ENCODE measurements at regions not wholly inside any gene's neighbourhood (a gene's known extent, or its start where the extent isn't known, plus 50 kb on each side); places are given as distances from the start of the nearest gene placed in this dataset.

GRCh38 chr4:177957596-177958360 lies 515.5 kb upstream of the AGA start:
- in situ Hi-C loops (cut with MboI; ENCODE audit: low sequenced_read_pairs in 4 of 4): no loop called here
- ATAC-seq: no peak

GRCh38 chr4:177960566-177960965 lies 518.3 kb upstream of the AGA start:
- H3K36me3 ChIP-seq: no peaks in the 10 kb centered on the region
- TF ChIP-seq POLR2A (IDR thresholded peaks at IDR 0.05) (no peak), CTCF (IDR thresholded peaks at IDR 0.05 in 4 of 5, conservative IDR thresholded peaks at IDR 0.05 in 1 of 5) (no peak)
- no peaks in the 10 kb centered on the region for H3K4me1 ChIP-seq
- DNase-seq (no peak), ATAC-seq (no peak)
- intact Hi-C loops (cut with DNase I; ENCODE audit: low total_unique reads): no loop called here
- no peak overlapping the region for H3K4me3 ChIP-seq
- in situ Hi-C loops (cut with MboI; ENCODE audit: low sequenced_read_pairs in 4 of 4): no loop called here
- H3K27me3 ChIP-seq: no peaks in the 10 kb centered on the region
- no peaks in the 10 kb centered on the region for H3K9me3 ChIP-seq
- H3K27ac ChIP-seq: no peak overlapping the region

More at GRCh38 chr4:177957596-177958360, 515.5 kb upstream of the AGA start:
- H3K4me1 ChIP-seq: no peaks in the 10 kb centered on the region
- no peak overlapping the region for H3K4me3 ChIP-seq
- TF ChIP-seq CTCF (IDR thresholded peaks at IDR 0.05 in 4 of 5, conservative IDR thresholded peaks at IDR 0.05 in 1 of 5): no peak
- H3K9me3 ChIP-seq: no peaks in the 10 kb centered on the region
- intact Hi-C loops (cut with DNase I; ENCODE audit: low total_unique reads): no loop called here
- H3K36me3 ChIP-seq: no peaks in the 10 kb centered on the region
- H3K27ac ChIP-seq: no peak overlapping the region
- no peak for DNase-seq
- no peaks in the 10 kb centered on the region for H3K27me3 ChIP-seq

- DNase-seq: no peak
- Histone ChIP-seq H3K36me3 (no peaks in the 10 kb centered on the region), H3K9me3 (no peaks in the 10 kb centered on the region), H3K27me3 (no peaks in the 10 kb centered on the region), H3K4me1 (no peaks in the 10 kb centered on the region), H3K27ac (no peak overlapping the region), H3K4me3 (no peak overlapping the region)
- in situ Hi-C loops (cut with MboI; ENCODE audit: low sequenced_read_pairs in 4 of 4): no loop called here
- TF ChIP-seq POLR2A (IDR thresholded peaks at IDR 0.05) (no peak), CTCF (IDR thresholded peaks at IDR 0.05 in 4 of 5, conservative IDR thresholded peaks at IDR 0.05 in 1 of 5) (no peak)
- intact Hi-C loops (cut with DNase I; ENCODE audit: low total_unique reads): no loop called here
- ATAC-seq: no peak
Observed at GRCh38 chr4:177961761-177962380, 519.6 kb upstream of the AGA start.

- ATAC-seq (no peak), DNase-seq (no peak)
- H3K36me3 ChIP-seq: no peaks in the 10 kb centered on the region
- H3K27ac ChIP-seq: no peak overlapping the region
- intact Hi-C loops (cut with DNase I; ENCODE audit: low total_unique reads) (no loop called here), in situ Hi-C loops (cut with MboI; ENCODE audit: low sequenced_read_pairs in 4 of 4) (no loop called here)
- no peaks in the 10 kb centered on the region for H3K9me3 ChIP-seq
- no peaks in the 10 kb centered on the region for H3K4me1 ChIP-seq
- no peak for TF ChIP-seq POLR2A (IDR thresholded peaks at IDR 0.05)
- no peak overlapping the region for H3K4me3 ChIP-seq
- no peaks in the 10 kb centered on the region for H3K27me3 ChIP-seq
Observed at GRCh38 chr4:177964061-177964460, 521.8 kb upstream of the AGA start.

GRCh38 chr4:177964693-177965168 lies 522.5 kb upstream of the AGA start:
- no peaks in the 10 kb centered on the region for H3K4me1 ChIP-seq
- H3K36me3 ChIP-seq: no peaks in the 10 kb centered on the region
- H3K27ac ChIP-seq: no peak overlapping the region
- in situ Hi-C loops (cut with MboI; ENCODE audit: low sequenced_read_pairs in 4 of 4): no loop called here
- no peak overlapping the region for H3K4me3 ChIP-seq
- H3K27me3 ChIP-seq: no peaks in the 10 kb centered on the region
- intact Hi-C loops (cut with DNase I; ENCODE audit: low total_unique reads): no loop called here
- no peaks in the 10 kb centered on the region for H3K9me3 ChIP-seq
- TF ChIP-seq POLR2A (IDR thresholded peaks at IDR 0.05): no peak
- no peak for TF ChIP-seq CTCF (IDR thresholded peaks at IDR 0.05 in 4 of 5, conservative IDR thresholded peaks at IDR 0.05 in 1 of 5)
- no peak for DNase-seq
- ATAC-seq: no peak

Data from gastrocnemius medialis (tissue), 4 donors.